Trophoblast cell (in vitro differentiated cells and primary cell): ENCODE measurements at regions not wholly inside any gene's neighbourhood (a gene's known extent, or its start where the extent isn't known, plus 50 kb on each side); places are given as distances from the start of the nearest gene placed in this dataset.

Experiments
- DNase-seq, 2 donors: peaks; one replicate each; pipeline ENCODE4 v3.0.0-alpha.2; 2016
- H2AFZ ChIP-seq: 2 replicates; pipeline ENCODE4 v1.6.1; 2013; ENCODE audit warnings: low read length, moderate library complexity, mild to moderate bottlenecking; ENCODE audit not compliant: insufficient read depth, poor library complexity
- H2AK5ac ChIP-seq: 2 replicates; pipeline ENCODE4 v1.6.1; 2013; ENCODE audit warnings: mild to moderate bottlenecking, low read length
- H2BK120ac ChIP-seq: 2 replicates; pipeline ENCODE4 v1.6.1; 2013; ENCODE audit warnings: low read length, mild to moderate bottlenecking, moderate library complexity; ENCODE audit not compliant: insufficient read depth, poor library complexity
- H2BK12ac ChIP-seq: 2 replicates; pipeline ENCODE4 v1.6.1; 2013; ENCODE audit warnings: mild to moderate bottlenecking, low read length, moderate library complexity
- H2BK5ac ChIP-seq: 2 replicates; pipeline ENCODE4 v1.6.1; 2013; ENCODE audit warnings: low read length, low read depth, moderate library complexity, mild to moderate bottlenecking; ENCODE audit not compliant: poor library complexity
- H3K14ac ChIP-seq: 2 replicates; pipeline ENCODE4 v1.6.1; 2013; ENCODE audit warnings: mild to moderate bottlenecking, low read length
- H3K18ac ChIP-seq: 2 replicates; pipeline ENCODE4 v1.6.1; 2013; ENCODE audit warnings: mild to moderate bottlenecking, low read length
- H3K23ac ChIP-seq: 2 replicates; pipeline ENCODE4 v1.6.1; 2013; ENCODE audit warnings: low read length
- H3K27ac ChIP-seq: 2 replicates; pipeline ENCODE4 v1.5.1; 2013; ENCODE audit warnings: low read depth, mild to moderate bottlenecking, inconsistent platforms, low read length, moderate library complexity
- H3K27me3 ChIP-seq: 2 replicates; pipeline ENCODE4 v1.6.1; 2013; ENCODE audit warnings: inconsistent platforms, mild to moderate bottlenecking, low read length, moderate library complexity; ENCODE audit not compliant: insufficient read depth
- H3K36me3 ChIP-seq, 2 experiments: 1 replicate in 1 of 2; 2 replicates in 1 of 2; pipeline ENCODE4 v1.6.1; 2013; ENCODE audit warnings: low read length in 2 of 2, mild to moderate bottlenecking in 2 of 2, moderate library complexity in 1 of 2; ENCODE audit not compliant: insufficient read depth in 2 of 2, control insufficient read depth in 1 of 2
- H3K4ac ChIP-seq: 2 replicates; pipeline ENCODE4 v1.6.1; 2013; ENCODE audit warnings: low read depth, mild to moderate bottlenecking, low read length, moderate library complexity
- H3K4me1 ChIP-seq, 2 experiments: 1 replicate in 1 of 2; 2 replicates in 1 of 2; pipeline ENCODE4 v1.6.1; 2013; ENCODE audit warnings: low read length in 2 of 2, mild to moderate bottlenecking in 2 of 2, moderate library complexity in 1 of 2; ENCODE audit not compliant: insufficient read depth in 2 of 2, control insufficient read depth in 1 of 2
- H3K4me2 ChIP-seq: 2 replicates; pipeline ENCODE4 v1.6.1; 2013; ENCODE audit warnings: inconsistent platforms, mild to moderate bottlenecking, low read length, moderate library complexity
- H3K4me3 ChIP-seq: 2 replicates; pipeline ENCODE4 v1.5.1; 2013; ENCODE audit warnings: mild to moderate bottlenecking, low read depth, low read length, inconsistent platforms
- H3K79me1 ChIP-seq: one replicate; pipeline ENCODE4 v1.6.1; 2013; ENCODE audit warnings: low read length
- H3K79me2 ChIP-seq: 2 replicates; pipeline ENCODE4 v1.6.1; 2013; ENCODE audit warnings: low read length, mild to moderate bottlenecking; ENCODE audit not compliant: control insufficient read depth, insufficient read depth, poor library complexity
- H3K9ac ChIP-seq: 2 replicates; pipeline ENCODE4 v1.6.1; 2013; ENCODE audit warnings: mild to moderate bottlenecking, low read length
- H3K9me3 ChIP-seq: 2 replicates; pipeline ENCODE4 v1.6.1; 2013; ENCODE audit warnings: low read depth, mild to moderate bottlenecking, control low read depth, inconsistent platforms, low read length; ENCODE audit not compliant: insufficient read depth
- H4K12ac ChIP-seq: 2 replicates; pipeline ENCODE4 v1.6.1; 2013; ENCODE audit warnings: low read depth, mild to moderate bottlenecking, low read length, moderate library complexity
- H4K8ac ChIP-seq: 2 replicates; pipeline ENCODE4 v1.6.1; 2013; ENCODE audit warnings: low read depth, mild to moderate bottlenecking, low read length, moderate library complexity
- H4K91ac ChIP-seq: one replicate; pipeline ENCODE4 v1.6.1; 2013; ENCODE audit warnings: low read depth, mild to moderate bottlenecking, low read length, moderate library complexity
- WGBS: extraction: QIAGEN DNeasy Blood & Tissue Kit; methylation state at CpG from one replicate; pipeline ENCODE4 v1.1.7; 2013; ENCODE audit warnings: missing lambda C conversion rate; ENCODE audit not compliant: insufficient read length, insufficient coverage; ENCODE audit errors: extremely low coverage; 5-methylcytosine and 5-hydroxymethylcytosine counted together

DNA sequence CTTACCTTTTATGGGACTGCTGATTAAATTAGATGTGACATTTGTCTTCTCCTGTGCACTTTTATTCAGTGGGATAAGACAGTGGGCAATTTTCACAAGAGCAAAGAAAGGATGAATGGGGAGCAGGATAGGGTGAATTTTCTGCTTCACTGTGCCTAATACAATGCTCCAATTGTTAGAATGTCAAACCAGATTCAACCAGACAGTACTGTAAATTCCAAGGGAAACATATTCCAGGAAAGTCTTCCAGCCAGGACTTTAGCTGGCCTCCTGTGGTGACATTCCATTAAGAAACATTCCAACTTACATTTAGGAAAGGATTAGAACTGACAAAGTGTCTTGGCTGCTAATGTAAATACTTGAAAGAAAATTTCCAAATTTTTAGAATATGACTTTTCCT lies 100.1 kb upstream of the PROK2 start:
- peaks cover 13 to 14% of the 10 kb centered on the region in 2 experiments for H3K4me1 ChIP-seq
- H2BK5ac ChIP-seq = no peak overlapping the region
- no peak overlapping the region for H3K9ac ChIP-seq
- no peak for DNase-seq
- H3K79me2 ChIP-seq = no peaks in the 10 kb centered on the region
- H3K79me1 ChIP-seq = peaks cover 2% of the 10 kb centered on the region
- no peak overlapping the region for H2BK12ac ChIP-seq
- H3K27ac ChIP-seq = peak overlapping the region; percentile 32
- H3K4me2 ChIP-seq = no peak overlapping the region
- H3K27me3 ChIP-seq = no peaks in the 10 kb centered on the region
- no peak overlapping the region for H4K91ac ChIP-seq
- H2AFZ ChIP-seq = no peak overlapping the region
- no peak overlapping the region for H3K4me3 ChIP-seq
- no peak overlapping the region for H4K8ac ChIP-seq
- H3K18ac ChIP-seq = no peak overlapping the region
- no peak overlapping the region for H3K4ac ChIP-seq
- no peak overlapping the region for H3K23ac ChIP-seq
- H3K14ac ChIP-seq = no peak overlapping the region
- no peak overlapping the region for H2AK5ac ChIP-seq
- H4K12ac ChIP-seq = no peak overlapping the region
- H3K36me3 ChIP-seq = no peaks in the 10 kb centered on the region
- no peak overlapping the region for H2BK120ac ChIP-seq
- H3K9me3 ChIP-seq = no peaks in the 10 kb centered on the region

DNA sequence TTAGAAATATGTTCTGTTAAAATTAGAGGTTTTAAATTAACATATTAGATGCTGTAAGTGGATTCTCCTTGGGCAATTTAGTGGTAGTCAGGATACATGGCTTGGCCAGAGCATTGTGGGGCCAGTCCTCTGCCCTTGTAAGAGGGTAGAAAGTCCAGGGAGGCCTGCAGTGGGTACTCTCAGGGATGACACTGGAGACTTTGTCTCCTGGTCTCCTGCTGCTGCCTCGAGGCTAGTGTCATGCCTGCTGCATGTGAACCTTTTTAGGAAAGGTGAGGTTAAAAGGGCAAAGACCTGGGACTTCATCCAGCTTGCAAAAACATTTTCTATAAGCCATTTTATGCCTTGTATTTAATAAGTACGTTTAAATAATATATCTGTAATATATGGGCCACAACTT lies 96.8 kb upstream of the PROK2 start:
- H3K79me1 ChIP-seq = peaks cover 9% of the 10 kb centered on the region
- no peak overlapping the region for H3K27ac ChIP-seq
- H2BK120ac ChIP-seq = no peak overlapping the region
- no peaks in the 10 kb centered on the region for H3K27me3 ChIP-seq
- H3K79me2 ChIP-seq = peaks cover 2% of the 10 kb centered on the region
- no CpG with 5 or more reads among the region's 2 CpGs for WGBS
- no peak overlapping the region for H4K12ac ChIP-seq
- no peak overlapping the region for H2BK5ac ChIP-seq
- H4K91ac ChIP-seq = no peak overlapping the region
- H3K36me3 ChIP-seq = no peaks in the 10 kb centered on the region
- no peak overlapping the region for H3K18ac ChIP-seq
- peaks cover 18 to 26% of the 10 kb centered on the region in 2 experiments for H3K4me1 ChIP-seq
- no peak for DNase-seq
- H2AK5ac ChIP-seq = peak overlapping the region; percentile 62
- peak overlapping the region; percentile 87 for H2BK12ac ChIP-seq
- H3K23ac ChIP-seq = no peak overlapping the region
- no peaks in the 10 kb centered on the region for H3K9me3 ChIP-seq
- H3K14ac ChIP-seq = no peak overlapping the region
- H3K4me3 ChIP-seq = no peak overlapping the region
- H2AFZ ChIP-seq = no peak overlapping the region
- H3K9ac ChIP-seq = no peak overlapping the region
- no peak overlapping the region for H4K8ac ChIP-seq
- no peak overlapping the region for H3K4me2 ChIP-seq
- H3K4ac ChIP-seq = no peak overlapping the region

DNA sequence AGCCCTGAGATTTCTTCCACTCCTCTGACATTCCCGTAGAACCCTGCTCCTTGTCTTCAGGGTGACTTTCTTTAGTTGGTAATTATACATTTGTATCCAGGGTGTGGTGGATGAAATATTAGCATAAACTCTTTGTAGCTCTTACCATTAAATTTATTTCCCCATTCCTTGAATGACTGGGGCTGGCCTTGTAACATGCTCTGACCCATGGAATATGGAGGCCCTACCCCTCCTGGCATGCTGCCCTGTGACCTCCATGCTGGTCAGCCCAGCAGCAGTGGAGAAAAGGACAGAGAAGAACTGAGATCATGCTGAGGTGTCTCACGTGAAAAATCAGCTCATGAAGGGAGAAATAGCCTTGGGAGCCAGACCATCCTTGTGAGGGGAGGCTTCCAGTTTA lies 96.1 kb upstream of the PROK2 start:
- WGBS = no CpG with 5 or more reads among the region's 2 CpGs
- DNase-seq = peak; percentile 35 to 71
- Histone ChIP-seq H3K9ac (no peak overlapping the region), H2AK5ac (no peak overlapping the region), H3K4me3 (no peak overlapping the region), H4K8ac (no peak overlapping the region), H3K4me2 (no peak overlapping the region), H3K4me1 (peaks cover 24 to 33% of the 10 kb centered on the region in 2 experiments), H3K9me3 (no peaks in the 10 kb centered on the region), H2BK12ac (peak overlapping the region; percentile 82), H2BK5ac (no peak overlapping the region), H3K36me3 (no peaks in the 10 kb centered on the region), H4K12ac (no peak overlapping the region), H3K18ac (no peak overlapping the region), H3K23ac (no peak overlapping the region), H2BK120ac (no peak overlapping the region), H3K27me3 (no peaks in the 10 kb centered on the region), H3K4ac (no peak overlapping the region), H2AFZ (no peak overlapping the region), H3K79me2 (peaks cover 2% of the 10 kb centered on the region), H3K79me1 (peaks cover 16% of the 10 kb centered on the region), H3K27ac (no peak overlapping the region), H3K14ac (no peak overlapping the region), H4K91ac (no peak overlapping the region)

- no peak overlapping the region for H3K18ac ChIP-seq
- no peak overlapping the region for H3K27ac ChIP-seq
- no peak overlapping the region for H2AK5ac ChIP-seq
- DNase-seq = no peak
- H3K9me3 ChIP-seq = no peaks in the 10 kb centered on the region
- no peak overlapping the region for H2BK5ac ChIP-seq
- H2AFZ ChIP-seq = no peak overlapping the region
- no peaks in the 10 kb centered on the region for H3K36me3 ChIP-seq
- H3K14ac ChIP-seq = no peak overlapping the region
- H3K9ac ChIP-seq = no peak overlapping the region
- H4K8ac ChIP-seq = no peak overlapping the region
- no peak overlapping the region for H3K4ac ChIP-seq
- no peak overlapping the region for H2BK12ac ChIP-seq
- H3K79me1 ChIP-seq = peaks cover 19% of the 10 kb centered on the region
- H3K79me2 ChIP-seq = peaks cover 2% of the 10 kb centered on the region
- no peak overlapping the region for H3K4me3 ChIP-seq
- no peaks in the 10 kb centered on the region for H3K27me3 ChIP-seq
- H4K91ac ChIP-seq = no peak overlapping the region
- no peak overlapping the region for H3K23ac ChIP-seq
- no peak overlapping the region for H3K4me2 ChIP-seq
- H3K4me1 ChIP-seq = peaks cover 24 to 30% of the 10 kb centered on the region in 2 experiments
- WGBS = no CpG with 5 or more reads among the region's 9 CpGs
- peak overlapping the region; percentile 14 for H2BK120ac ChIP-seq
- no peak overlapping the region for H4K12ac ChIP-seq
Observed at GRCh38 chr3:71879089-71879488, 94.1 kb upstream of the PROK2 start.
